ACC112 (cell line): ENCODE measurements at regions not wholly inside any gene's neighbourhood (a gene's known extent, or its start where the extent isn't known, plus 50 kb on each side); places are given as distances from the start of the nearest gene placed in this dataset.

ENCODE experiments used
- H2AFZ ChIP-seq: fragments of 200-600 bp; sonication (generic); one replicate; pipeline ENCODE4 v1.6.0; 2017; ENCODE audit warnings: antibody characterized with exemption, low read length; ENCODE audit not compliant: unreplicated experiment
- H3K27ac ChIP-seq: fragments of 200-600 bp; sonication (generic); 2 replicates; pipeline ENCODE4 v1.5.1; 2014; ENCODE audit warnings: low read depth, mild to moderate bottlenecking, antibody characterized with exemption, low read length, moderate library complexity
- H3K27me3 ChIP-seq: fragments of 200-600 bp; sonication (generic); 2 replicates; pipeline ENCODE4 v1.6.1; 2014; ENCODE audit warnings: mild to moderate bottlenecking, antibody characterized with exemption, low read length, moderate library complexity, mixed read lengths; ENCODE audit not compliant: insufficient read depth
- H3K36me3 ChIP-seq: fragments of 200-600 bp; sonication (generic); 2 replicates; pipeline ENCODE4 v1.6.1; 2016; ENCODE audit warnings: mild to moderate bottlenecking, antibody characterized with exemption, low read length, moderate library complexity, mixed read lengths; ENCODE audit not compliant: insufficient read depth
- H3K4me1 ChIP-seq: fragments of 200-600 bp; sonication (generic); one replicate; pipeline ENCODE4 v1.6.1; 2016; ENCODE audit warnings: low read length, mixed read lengths; ENCODE audit not compliant: insufficient read depth, unreplicated experiment, control insufficient read depth
- H3K4me3 ChIP-seq: fragments of 200-600 bp; sonication (generic); 2 replicates; pipeline ENCODE4 v1.5.1; 2014; ENCODE audit warnings: mild to moderate bottlenecking, low read depth, low read length
- H3K79me2 ChIP-seq: fragments of 200-600 bp; sonication (generic); one replicate; pipeline ENCODE4 v1.6.0; 2016; ENCODE audit warnings: low read length; ENCODE audit not compliant: control insufficient read depth, unreplicated experiment, insufficient read depth

GRCh38 chr18:10152475-10152874 is 238.7 kb downstream of the VAPA start:
- H3K27me3 ChIP-seq: peaks cover 6% of the 10 kb centered on the region; the same call in 1 of the 2 replicates
- no peaks in the 10 kb centered on the region for H3K79me2 ChIP-seq
- H3K4me1 ChIP-seq: no peaks in the 10 kb centered on the region
- no peak overlapping the region for H2AFZ ChIP-seq
- no peaks in the 10 kb centered on the region for H3K36me3 ChIP-seq
- H3K27ac ChIP-seq: no peak overlapping the region
- H3K4me3 ChIP-seq: no peak overlapping the region

- Histone ChIP-seq H3K79me2 (no peaks in the 10 kb centered on the region), H2AFZ (no peak overlapping the region), H3K27ac (no peak overlapping the region), H3K4me3 (no peak overlapping the region), H3K36me3 (no peaks in the 10 kb centered on the region), H3K4me1 (no peaks in the 10 kb centered on the region), H3K27me3 (peaks cover 6% of the 10 kb centered on the region; the same call in 1 of the 2 replicates)
Measured at GRCh38 chr18:10153924-10154752, 240.3 kb downstream of the VAPA start.

GRCh38 chr18:10157706-10158105 is 243.9 kb downstream of the VAPA start:
- H2AFZ ChIP-seq: no peak overlapping the region
- no peak overlapping the region for H3K4me3 ChIP-seq
- H3K36me3 ChIP-seq: no peaks in the 10 kb centered on the region
- H3K79me2 ChIP-seq: no peaks in the 10 kb centered on the region
- H3K4me1 ChIP-seq: no peaks in the 10 kb centered on the region
- no peak overlapping the region for H3K27ac ChIP-seq
- H3K27me3 ChIP-seq: peaks cover 6% of the 10 kb centered on the region; the same call in 1 of the 2 replicates

GRCh38 chr18:10160251-10160650 is 246.4 kb downstream of the VAPA start:
- H3K4me3 ChIP-seq: no peak overlapping the region
- no peaks in the 10 kb centered on the region for H3K79me2 ChIP-seq
- no peak overlapping the region for H2AFZ ChIP-seq
- peaks cover 5% of the 10 kb centered on the region; the same call in 1 of the 2 replicates for H3K27me3 ChIP-seq
- no peaks in the 10 kb centered on the region for H3K36me3 ChIP-seq
- H3K4me1 ChIP-seq: no peaks in the 10 kb centered on the region
- H3K27ac ChIP-seq: no peak overlapping the region

GRCh38 chr18:10161315-10161714 is 247.5 kb downstream of the VAPA start:
- no peaks in the 10 kb centered on the region for H3K27me3 ChIP-seq
- no peaks in the 10 kb centered on the region for H3K36me3 ChIP-seq
- H2AFZ ChIP-seq: no peak overlapping the region
- H3K27ac ChIP-seq: no peak overlapping the region
- no peaks in the 10 kb centered on the region for H3K4me1 ChIP-seq
- H3K4me3 ChIP-seq: no peak overlapping the region
- no peaks in the 10 kb centered on the region for H3K79me2 ChIP-seq

GRCh38 chr18:10162340-10162739 is 248.5 kb downstream of the VAPA start:
- Histone ChIP-seq H3K4me3 (no peak overlapping the region), H3K4me1 (no peaks in the 10 kb centered on the region), H2AFZ (no peak overlapping the region), H3K79me2 (no peaks in the 10 kb centered on the region), H3K27me3 (no peaks in the 10 kb centered on the region), H3K36me3 (no peaks in the 10 kb centered on the region), H3K27ac (no peak overlapping the region)

GRCh38 chr18:10164271-10165071 is 250.7 kb downstream of the VAPA start:
- Histone ChIP-seq H3K79me2 (no peaks in the 10 kb centered on the region), H2AFZ (no peak overlapping the region), H3K36me3 (no peaks in the 10 kb centered on the region), H3K27me3 (no peaks in the 10 kb centered on the region), H3K27ac (no peak overlapping the region), H3K4me3 (no peak overlapping the region), H3K4me1 (peaks cover 10% of the 10 kb centered on the region)

- no peak overlapping the region for H2AFZ ChIP-seq
- no peak overlapping the region for H3K27ac ChIP-seq
- no peak overlapping the region for H3K4me3 ChIP-seq
- H3K4me1 ChIP-seq: peaks cover 19% of the 10 kb centered on the region
- H3K36me3 ChIP-seq: no peaks in the 10 kb centered on the region
- H3K79me2 ChIP-seq: no peaks in the 10 kb centered on the region
- H3K27me3 ChIP-seq: no peaks in the 10 kb centered on the region
Measured at GRCh38 chr18:10166164-10166807, 252.5 kb downstream of the VAPA start.

- no peak overlapping the region for H3K27ac ChIP-seq
- H2AFZ ChIP-seq: no peak overlapping the region
- H3K4me1 ChIP-seq: peaks cover 19% of the 10 kb centered on the region
- H3K79me2 ChIP-seq: no peaks in the 10 kb centered on the region
- no peaks in the 10 kb centered on the region for H3K36me3 ChIP-seq
- H3K4me3 ChIP-seq: no peak overlapping the region
- H3K27me3 ChIP-seq: no peaks in the 10 kb centered on the region
Measured at GRCh38 chr18:10167759-10168158, 253.9 kb downstream of the VAPA start.

GRCh38 chr18:10168477-10168876 is 254.7 kb downstream of the VAPA start:
- Histone ChIP-seq H3K27ac (no peak overlapping the region), H3K4me3 (no peak overlapping the region), H3K27me3 (no peaks in the 10 kb centered on the region), H2AFZ (no peak overlapping the region), H3K36me3 (no peaks in the 10 kb centered on the region), H3K79me2 (no peaks in the 10 kb centered on the region), H3K4me1 (peaks cover 19% of the 10 kb centered on the region)
